ENCODE measurements at regions not wholly inside any gene's neighbourhood (a gene's known extent, or its start where the extent isn't known, plus 50 kb on each side); places are given as distances from the start of the nearest gene placed in this dataset.

DNA sequence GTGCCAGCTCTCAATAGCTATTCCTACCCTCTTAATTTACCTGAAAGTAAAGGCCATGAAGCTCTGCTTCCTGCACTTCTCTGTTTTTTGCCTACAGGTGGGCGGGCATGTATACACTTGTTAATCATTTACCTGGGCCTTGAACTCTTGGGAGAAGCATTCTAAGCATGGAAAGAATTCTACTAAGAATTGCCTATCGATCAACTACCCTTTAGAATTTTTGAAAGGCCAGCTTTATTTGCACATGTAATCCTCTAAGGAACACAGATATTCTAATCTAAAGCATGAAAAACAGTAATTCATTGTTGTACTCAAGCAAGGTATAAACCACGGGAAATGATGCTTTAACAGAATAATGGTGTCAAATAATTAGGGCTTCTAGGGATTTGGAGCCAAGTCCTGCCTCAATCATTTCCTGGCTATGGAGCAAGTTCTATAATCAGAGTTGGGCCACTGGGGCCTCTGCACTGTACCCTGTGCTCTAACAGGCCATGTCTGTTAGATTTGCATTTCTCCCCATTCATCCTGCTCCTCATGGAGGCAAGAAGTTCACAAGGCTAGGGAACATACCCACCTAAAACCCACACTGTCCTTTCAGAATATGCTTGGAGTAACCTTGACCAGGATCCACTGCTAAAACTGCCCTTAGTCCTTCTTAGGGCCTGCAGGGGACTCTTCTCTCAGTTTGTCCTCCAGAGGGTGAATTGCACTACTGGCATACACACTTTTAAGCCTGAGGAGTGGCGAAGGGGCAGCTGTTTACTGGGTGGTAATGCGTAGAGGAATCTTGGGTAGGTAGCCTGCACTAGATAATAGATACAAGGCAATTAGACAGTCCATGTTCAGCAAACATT lies 276.4 kb upstream of the JAG1 start:
- no peak overlapping the region for H3K4me3 ChIP-seq
- no peaks in the 10 kb centered on the region for H3K9me3 ChIP-seq
- no peaks in the 10 kb centered on the region for H3K27me3 ChIP-seq
- no peak overlapping the region for H3K27ac ChIP-seq
- H3K4me1 ChIP-seq = no peaks in the 10 kb centered on the region
- WGBS, 2 donors (ENCODE audit: low coverage in 1 of 2) = 86 to 93% methylated on average over 4 to 5 of the region's 5 CpGs
- TF ChIP-seq EP300 (IDR thresholded peaks at IDR 0.05) (no peak), POLR2A (IDR thresholded peaks at IDR 0.05) (no peak), POLR2AphosphoS5 (IDR thresholded peaks at IDR 0.05) (no peak)
- TF ChIP-seq, protein P1, sequence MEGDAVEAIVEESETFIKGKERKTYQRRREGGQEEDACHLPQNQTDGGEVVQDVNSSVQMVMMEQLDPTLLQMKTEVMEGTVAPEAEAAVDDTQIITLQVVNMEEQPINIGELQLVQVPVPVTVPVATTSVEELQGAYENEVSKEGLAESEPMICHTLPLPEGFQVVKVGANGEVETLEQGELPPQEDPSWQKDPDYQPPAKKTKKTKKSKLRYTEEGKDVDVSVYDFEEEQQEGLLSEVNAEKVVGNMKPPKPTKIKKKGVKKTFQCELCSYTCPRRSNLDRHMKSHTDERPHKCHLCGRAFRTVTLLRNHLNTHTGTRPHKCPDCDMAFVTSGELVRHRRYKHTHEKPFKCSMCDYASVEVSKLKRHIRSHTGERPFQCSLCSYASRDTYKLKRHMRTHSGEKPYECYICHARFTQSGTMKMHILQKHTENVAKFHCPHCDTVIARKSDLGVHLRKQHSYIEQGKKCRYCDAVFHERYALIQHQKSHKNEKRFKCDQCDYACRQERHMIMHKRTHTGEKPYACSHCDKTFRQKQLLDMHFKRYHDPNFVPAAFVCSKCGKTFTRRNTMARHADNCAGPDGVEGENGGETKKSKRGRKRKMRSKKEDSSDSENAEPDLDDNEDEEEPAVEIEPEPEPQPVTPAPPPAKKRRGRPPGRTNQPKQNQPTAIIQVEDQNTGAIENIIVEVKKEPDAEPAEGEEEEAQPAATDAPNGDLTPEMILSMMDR (IDR thresholded peaks at IDR 0.05) = no peak
- H3K36me3 ChIP-seq = no peaks in the 10 kb centered on the region
- ATAC-seq = no peak

DNA sequence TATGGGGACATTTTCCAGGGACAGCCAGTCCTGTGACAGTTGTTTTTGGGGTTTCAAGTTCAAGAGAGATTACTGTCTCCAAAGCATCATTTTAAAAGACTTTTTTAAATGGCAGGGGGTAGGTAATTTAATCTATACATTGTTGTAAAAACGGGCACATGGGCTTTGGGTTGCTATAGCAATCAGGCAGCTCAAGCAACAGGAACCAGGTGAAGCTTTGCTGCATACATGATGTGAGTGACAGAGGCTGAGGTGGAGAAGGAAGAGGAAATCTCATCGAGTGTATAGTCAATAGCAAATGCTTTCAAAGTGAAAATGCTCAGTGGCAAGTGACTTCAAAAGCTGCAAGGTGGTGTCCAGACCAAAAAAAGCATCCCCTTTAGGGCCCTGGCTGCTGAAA lies 277.4 kb upstream of the JAG1 start:
- no peak overlapping the region for H3K27ac ChIP-seq
- no peak overlapping the region for H3K4me3 ChIP-seq
- no peaks in the 10 kb centered on the region for H3K27me3 ChIP-seq
- no peaks in the 10 kb centered on the region for H3K36me3 ChIP-seq
- no peak for ATAC-seq
- no peak for TF ChIP-seq POLR2A (IDR thresholded peaks at IDR 0.05)
- TF ChIP-seq EP300 (IDR thresholded peaks at IDR 0.05) = no peak
- no peak for TF ChIP-seq POLR2AphosphoS5 (IDR thresholded peaks at IDR 0.05)
- TF ChIP-seq, protein P1 (IDR thresholded peaks at IDR 0.05) = no peak
- WGBS, 2 donors (ENCODE audit: low coverage in 1 of 2) = 18 to 50% methylated on average over 1 to 2 of the region's 2 CpGs
- no peaks in the 10 kb centered on the region for H3K9me3 ChIP-seq
- H3K4me1 ChIP-seq = no peaks in the 10 kb centered on the region

DNA sequence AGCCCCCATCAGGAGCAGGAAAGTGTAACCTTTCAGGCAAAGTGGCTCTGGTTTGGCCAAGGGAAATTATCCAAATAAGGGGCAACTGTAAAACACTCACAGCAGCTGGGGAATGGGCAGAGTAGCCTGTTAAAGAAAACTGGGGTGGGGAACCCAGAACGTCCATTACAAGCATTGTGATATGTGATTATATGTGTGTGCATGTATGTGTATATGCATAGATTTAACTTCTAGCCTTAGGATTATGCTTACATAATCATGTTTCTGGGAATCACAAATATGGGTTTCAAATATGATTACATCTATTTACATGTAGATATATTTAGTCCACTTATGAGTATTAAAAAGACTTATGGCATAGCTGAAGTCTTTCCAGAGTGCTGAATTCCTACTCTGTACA lies 278.1 kb upstream of the JAG1 start:
- no peaks in the 10 kb centered on the region for H3K9me3 ChIP-seq
- no peaks in the 10 kb centered on the region for H3K36me3 ChIP-seq
- no peaks in the 10 kb centered on the region for H3K27me3 ChIP-seq
- no peak for ATAC-seq
- no peak for TF ChIP-seq POLR2AphosphoS5 (IDR thresholded peaks at IDR 0.05)
- TF ChIP-seq EP300 (IDR thresholded peaks at IDR 0.05) = no peak
- TF ChIP-seq, protein P1 (IDR thresholded peaks at IDR 0.05) = no peak
- no peak for TF ChIP-seq POLR2A (IDR thresholded peaks at IDR 0.05)
- no peak overlapping the region for H3K4me3 ChIP-seq
- H3K27ac ChIP-seq = no peak overlapping the region
- no peaks in the 10 kb centered on the region for H3K4me1 ChIP-seq
- WGBS, 2 donors (ENCODE audit: low coverage in 1 of 2) = 56 to 83% methylated on average over 1 of the region's 1 CpG

DNA sequence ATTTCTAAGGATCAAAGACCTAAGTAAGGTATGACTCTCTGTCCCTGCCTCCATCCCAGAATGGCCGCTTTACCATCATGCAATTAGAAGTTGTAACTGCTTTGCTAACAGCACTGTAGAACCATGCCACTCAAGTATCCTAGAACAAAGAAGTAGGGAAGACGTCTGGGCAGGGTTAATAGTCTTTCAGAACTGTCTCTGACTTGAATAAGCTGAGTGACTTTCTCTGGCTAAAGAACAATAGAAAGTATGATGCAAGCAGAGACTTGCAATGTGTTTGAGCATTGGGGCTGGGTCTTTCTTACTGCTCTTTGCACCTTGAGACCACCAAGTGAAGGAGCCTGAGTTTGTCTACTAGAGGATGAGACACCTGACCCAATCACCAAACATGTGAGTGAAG lies 279.6 kb upstream of the JAG1 start:
- no peaks in the 10 kb centered on the region for H3K9me3 ChIP-seq
- no peaks in the 10 kb centered on the region for H3K27me3 ChIP-seq
- 89 to 94% methylated on average over 1 to 2 of the region's 2 CpGs for WGBS, 2 donors (ENCODE audit: low coverage in 1 of 2)
- no peak overlapping the region for H3K4me3 ChIP-seq
- no peak for ATAC-seq
- H3K27ac ChIP-seq = no peak overlapping the region
- TF ChIP-seq, protein P1 (IDR thresholded peaks at IDR 0.05) = no peak
- no peak for TF ChIP-seq POLR2A (IDR thresholded peaks at IDR 0.05)
- no peaks in the 10 kb centered on the region for H3K36me3 ChIP-seq
- H3K4me1 ChIP-seq = no peaks in the 10 kb centered on the region

DNA sequence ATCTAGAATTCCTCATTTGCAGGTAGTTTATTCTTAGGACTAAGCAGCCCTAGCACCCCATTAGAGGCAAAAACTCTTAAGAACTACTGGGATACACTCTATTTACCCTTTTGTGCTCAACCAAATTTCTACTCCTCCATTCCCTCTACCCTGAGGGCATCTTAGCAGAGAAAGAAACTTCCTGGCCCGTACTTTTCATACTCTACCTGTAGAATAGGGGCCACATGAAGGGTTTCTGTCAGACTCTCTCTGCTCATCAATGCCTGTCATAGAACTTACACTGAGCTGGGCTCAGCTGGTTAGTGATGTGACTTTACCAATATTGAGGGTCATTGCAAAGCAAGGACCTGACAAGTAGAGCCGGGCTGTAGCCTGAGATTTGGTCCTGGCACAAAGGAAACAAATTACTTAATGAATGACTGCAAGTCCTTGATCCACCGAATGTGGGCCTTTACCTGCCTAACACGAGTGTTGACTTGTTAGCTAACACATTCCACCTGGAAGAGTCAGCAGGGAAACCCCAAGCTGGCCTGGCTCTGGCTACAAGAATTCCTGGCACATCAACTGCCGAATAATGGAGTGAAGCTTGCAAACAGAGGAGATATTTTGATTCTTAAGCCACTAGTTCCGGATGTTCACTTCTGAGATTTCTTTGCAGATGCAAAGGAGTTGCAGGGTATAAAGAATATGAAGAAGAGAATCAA lies 280.5 kb upstream of the JAG1 start:
- no peak for ATAC-seq
- Histone ChIP-seq H3K4me3 (no peak overlapping the region), H3K9me3 (no peaks in the 10 kb centered on the region), H3K4me1 (no peaks in the 10 kb centered on the region), H3K27me3 (no peaks in the 10 kb centered on the region), H3K36me3 (no peaks in the 10 kb centered on the region), H3K27ac (no peak overlapping the region)
- WGBS, 2 donors (ENCODE audit: low coverage in 1 of 2) = 56 to 100% methylated on average over 1 to 6 of the region's 6 CpGs
- no peak for TF ChIP-seq POLR2AphosphoS5 (IDR thresholded peaks at IDR 0.05)
- no peak for TF ChIP-seq POLR2A (IDR thresholded peaks at IDR 0.05)
- no peak for TF ChIP-seq EP300 (IDR thresholded peaks at IDR 0.05)
